ENCODE measurements at regions not wholly inside any gene's neighbourhood (a gene's known extent, or its start where the extent isn't known, plus 50 kb on each side); places are given as distances from the start of the nearest gene placed in this dataset.
"Not testable (repeated sequence)": the region's sequence is repeated elsewhere in the genome, so short reads cannot be mapped to it uniquely, and the experiment has no call there.

DNA sequence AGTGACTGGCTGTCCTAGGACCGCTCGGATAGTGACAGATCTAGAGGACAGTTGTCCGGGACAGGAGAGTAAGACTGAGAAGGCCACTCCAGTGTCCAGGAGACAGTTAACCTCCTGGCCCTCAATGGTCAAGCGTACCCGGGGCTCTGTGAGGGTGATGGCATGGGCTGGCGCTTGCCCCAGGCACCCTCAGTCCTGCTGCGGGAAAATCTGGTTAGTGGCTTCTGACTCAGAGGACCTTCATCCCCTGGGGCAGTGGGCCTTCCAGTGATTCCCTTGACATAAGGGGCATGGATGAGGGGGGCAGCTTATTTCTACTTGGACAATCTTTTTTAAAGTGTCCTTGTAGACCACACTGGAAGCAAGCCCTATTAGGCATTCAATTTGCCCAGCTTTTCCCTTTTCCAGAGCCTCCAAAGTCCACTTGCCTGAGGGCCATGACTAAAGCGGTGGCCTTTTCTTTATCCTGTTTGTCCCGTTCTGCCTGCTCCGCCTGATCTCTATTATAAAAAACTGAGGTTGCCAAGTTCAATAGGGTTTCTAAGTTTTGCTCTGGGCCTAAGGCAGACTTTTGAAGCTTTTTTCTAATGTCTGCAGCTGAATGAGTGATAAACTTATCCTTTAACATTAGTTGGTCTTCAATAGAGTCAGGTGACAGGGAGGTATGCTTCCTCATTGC, 139.8 kb downstream of the COX18 start:
- not testable (repeated sequence) for TF ChIP-seq POLR2AphosphoS5 (IDR thresholded peaks at IDR 0.05; ENCODE audit: insufficient read depth in 1 of 2, low read depth in 1 of 2)
- TF ChIP-seq, protein P1, sequence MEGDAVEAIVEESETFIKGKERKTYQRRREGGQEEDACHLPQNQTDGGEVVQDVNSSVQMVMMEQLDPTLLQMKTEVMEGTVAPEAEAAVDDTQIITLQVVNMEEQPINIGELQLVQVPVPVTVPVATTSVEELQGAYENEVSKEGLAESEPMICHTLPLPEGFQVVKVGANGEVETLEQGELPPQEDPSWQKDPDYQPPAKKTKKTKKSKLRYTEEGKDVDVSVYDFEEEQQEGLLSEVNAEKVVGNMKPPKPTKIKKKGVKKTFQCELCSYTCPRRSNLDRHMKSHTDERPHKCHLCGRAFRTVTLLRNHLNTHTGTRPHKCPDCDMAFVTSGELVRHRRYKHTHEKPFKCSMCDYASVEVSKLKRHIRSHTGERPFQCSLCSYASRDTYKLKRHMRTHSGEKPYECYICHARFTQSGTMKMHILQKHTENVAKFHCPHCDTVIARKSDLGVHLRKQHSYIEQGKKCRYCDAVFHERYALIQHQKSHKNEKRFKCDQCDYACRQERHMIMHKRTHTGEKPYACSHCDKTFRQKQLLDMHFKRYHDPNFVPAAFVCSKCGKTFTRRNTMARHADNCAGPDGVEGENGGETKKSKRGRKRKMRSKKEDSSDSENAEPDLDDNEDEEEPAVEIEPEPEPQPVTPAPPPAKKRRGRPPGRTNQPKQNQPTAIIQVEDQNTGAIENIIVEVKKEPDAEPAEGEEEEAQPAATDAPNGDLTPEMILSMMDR (IDR thresholded peaks at IDR 0.05), result not testable (repeated sequence)
